Keratinocyte (primary cell): ENCODE measurements at regions not wholly inside any gene's neighbourhood (a gene's known extent, or its start where the extent isn't known, plus 50 kb on each side); places are given as distances from the start of the nearest gene placed in this dataset.

Experiments
- CTCF ChIP-seq, 3 experiments: IDR thresholded peaks in 1 of 3; conservative IDR thresholded peaks in 1 of 3; optimal IDR thresholded peaks in 1 of 3; 2 replicates in 2 of 3; 3 replicates in 1 of 3; pipeline versions ENCODE3 to v1.5.1; 2011; ENCODE audit warnings: low read length in 3 of 3, mild to moderate bottlenecking in 3 of 3, moderate library complexity in 2 of 3, control low read depth in 1 of 3, inconsistent platforms in 1 of 3; ENCODE audit not compliant: insufficient read depth in 2 of 3; ENCODE audit errors: extremely low read depth in 1 of 3
- EZH2 ChIP-seq: IDR thresholded peaks from one replicate; pipeline ENCODE4 v1.6.1; 2012; ENCODE audit warnings: inconsistent platforms, mild to moderate bottlenecking, low read length, moderate library complexity

DNA sequence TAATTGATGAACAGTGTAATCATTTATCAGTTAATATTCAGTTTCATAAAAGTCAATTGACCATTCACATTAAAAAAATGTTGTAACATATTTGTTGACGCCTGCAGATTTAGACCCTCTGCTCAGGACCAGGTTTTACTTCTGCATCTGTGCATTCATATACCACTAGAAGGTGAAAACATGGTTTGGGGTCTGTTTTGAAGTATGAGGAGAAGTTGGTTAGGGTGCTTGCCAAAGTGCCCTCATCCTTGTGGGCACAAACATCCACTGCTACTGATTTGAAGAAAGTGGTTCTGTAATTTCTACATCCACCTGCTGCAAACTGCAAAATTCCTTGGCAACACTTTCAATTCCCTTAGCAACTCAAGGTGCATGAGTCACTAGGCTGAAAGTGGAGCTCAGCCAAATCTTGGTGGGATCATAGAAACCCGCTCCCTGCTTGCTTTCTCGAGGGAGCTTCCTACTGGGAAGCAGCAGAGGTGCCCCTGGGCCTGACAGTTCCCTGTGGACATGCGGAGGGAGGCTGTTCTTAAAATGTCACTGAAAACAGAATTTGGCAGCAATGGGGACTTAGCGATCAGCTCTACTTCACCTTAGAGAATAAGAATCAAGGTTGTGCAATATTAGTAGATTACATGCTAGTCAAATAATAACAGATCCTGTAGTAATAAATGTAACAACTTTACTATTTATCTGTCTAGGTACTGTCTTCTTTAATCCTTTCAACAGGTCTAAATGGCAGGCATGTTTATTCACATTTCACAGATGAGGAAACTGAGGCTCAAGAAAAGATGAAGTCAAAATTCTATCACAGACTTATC is 301.0 kb upstream of the TBL1XR1 start:
- TF ChIP-seq CTCF (optimal IDR thresholded peaks at IDR 0.05 in 1 of 3, IDR thresholded peaks at IDR 0.05 in 1 of 3, conservative IDR thresholded peaks at IDR 0.05 in 1 of 3; ENCODE audit: extremely low read depth in 1 of 3, insufficient read depth in 2 of 3, low read length in 3 of 3) = no peak
- no peak for TF ChIP-seq EZH2
